A549 (cell line): ENCODE measurements at regions not wholly inside any gene's neighbourhood (a gene's known extent, or its start where the extent isn't known, plus 50 kb on each side); places are given as distances from the start of the nearest gene placed in this dataset.
A peak's percentile ranks its signal among the peaks of the same experiment; 100 is the strongest.

Source experiments
- ATAC-seq, 2 experiments: fragments of 200-7000 bp in 1 of 2; fragments of >200 bp in 1 of 2; cut with Nextera tagmentation in 1 of 2; cut with Tn5 transposase in 1 of 2; 3 replicates each; pipeline versions ENCODE4 v1.8.0 to v1.9.1; 2018 to 2020; ENCODE audit warnings: mild to moderate bottlenecking in 1 of 2, moderate library complexity in 1 of 2
- CTCF ChIA-PET: fragments of 300-600 bp; sonication (Branson Sonifier 250); formaldehyde crosslinking; extraction: SDS; loops from one replicate; lab custom pipeline; 2021; ENCODE audit warnings: antibody characterized with exemption, inconsistent platforms; lab: Yijun Ruan, JAX
- POLR2A ChIA-PET: fragments of 350-600 bp; formaldehyde crosslinking; extraction: SDS; loops from one replicate; lab custom pipeline; 2021; ENCODE audit warnings: antibody characterized with exemption, inconsistent platforms; lab: Yijun Ruan, JAX
- DNase-seq, 2 experiments: peaks; one replicate each; pipeline versions ENCODE4 v3.0.0 to v3.0.0-alpha.2; 2011 to 2016; ENCODE audit warnings: low read depth in 1 of 2, low spot score in 1 of 2
- FAIRE-seq: peaks from 2 replicates; lab custom pipeline; 2011; peaks lifted over from hg19 to GRCh38; lab: Jason Lieb, UNC
- H3K27ac ChIP-seq, 2 experiments: fragments of >200 bp; sonication (Bioruptor Twin); formaldehyde crosslinking; 3 replicates each; pipeline ENCODE4 v1.5.1; 2016 to 2017
- H3K4me1 ChIP-seq: fragments of >200 bp; sonication (Bioruptor Twin); formaldehyde crosslinking; 3 replicates; pipeline ENCODE4 v1.6.1; 2016
- H3K4me2 ChIP-seq: fragments of >200 bp; sonication (Bioruptor Twin); formaldehyde crosslinking; 3 replicates; pipeline ENCODE4 v1.6.1; 2016
- H3K4me3 ChIP-seq: fragments of >200 bp; sonication (Bioruptor Twin); formaldehyde crosslinking; 3 replicates; pipeline ENCODE4 v1.5.1; 2016
- H3K9me3 ChIP-seq: fragments of >200 bp; sonication (Bioruptor Twin); formaldehyde crosslinking; 3 replicates; pipeline ENCODE4 v1.6.1; 2016
- BHLHE40 ChIP-seq: IDR thresholded peaks from 2 replicates; pipeline ENCODE4 v1.6.1; 2012; ENCODE audit warnings: low read depth, low read length, inconsistent platforms
- CBX2 ChIP-seq: fragments of 200-600 bp; sonication (generic); IDR thresholded peaks from 2 replicates; pipeline ENCODE4 v1.6.1; 2016; ENCODE audit warnings: low read depth, mild to moderate bottlenecking, borderline replicate concordance
- EHF ChIP-seq: fragments of 250-450 bp; sonication (Bioruptor Pico); IDR thresholded peaks from 2 replicates; pipeline ENCODE4 v1.5.0; 2020; ENCODE audit warnings: mild to moderate bottlenecking
- EP300 ChIP-seq, 2 experiments: fragments of >200 bp; sonication (Bioruptor Twin); formaldehyde crosslinking; IDR thresholded peaks; 2 replicates in 1 of 2; 3 replicates in 1 of 2; pipeline ENCODE4 v1.6.1; 2016 to 2017
- FOSB ChIP-seq: fragments of 250-450 bp; sonication (Bioruptor Pico); IDR thresholded peaks from 2 replicates; pipeline ENCODE4 v1.5.0; 2020; ENCODE audit warnings: mild to moderate bottlenecking, moderate library complexity
- FOXS1 ChIP-seq: fragments of 250-450 bp; sonication (Bioruptor Pico); IDR thresholded peaks from 2 replicates; pipeline ENCODE4 v1.5.0; 2020; ENCODE audit warnings: mild to moderate bottlenecking, moderate library complexity
- HEYL ChIP-seq: fragments of 250-450 bp; sonication (Bioruptor Pico); IDR thresholded peaks from 2 replicates; pipeline ENCODE4 v1.8.0; 2021; ENCODE audit warnings: mild to moderate bottlenecking, moderate library complexity
- HOXA7 ChIP-seq: fragments of 250-450 bp; sonication (Bioruptor Pico); IDR thresholded peaks from 2 replicates; pipeline ENCODE4 v1.5.0; 2020; ENCODE audit warnings: mild to moderate bottlenecking, moderate library complexity
- HOXB13 ChIP-seq: fragments of 250-450 bp; sonication (Bioruptor Pico); IDR thresholded peaks from 2 replicates; pipeline ENCODE4 v1.5.0; 2020; ENCODE audit warnings: low read depth, mild to moderate bottlenecking, moderate library complexity
- HOXB5 ChIP-seq: fragments of 250-450 bp; sonication (Bioruptor Pico); IDR thresholded peaks from 2 replicates; pipeline ENCODE4 v1.5.0; 2020; ENCODE audit warnings: mild to moderate bottlenecking, moderate library complexity
- JUN ChIP-seq, 2 experiments: fragments of >200 bp; sonication (Bioruptor Twin); formaldehyde crosslinking; IDR thresholded peaks; 2 replicates in 1 of 2; 3 replicates in 1 of 2; pipeline ENCODE4 v1.6.1; 2016 to 2017
- MAFK ChIP-seq: fragments of 450-650 bp; IDR thresholded peaks from 2 replicates; pipeline ENCODE4 v1.6.1; 2014; ENCODE audit not compliant: partially characterized antibody
- MAZ ChIP-seq: fragments of 150-350 bp; IDR thresholded peaks from 2 replicates; pipeline ENCODE4 v1.6.1; 2014; ENCODE audit warnings: antibody characterized with exemption, low read depth, low read length, borderline replicate concordance
- PHF8 ChIP-seq: fragments of 200-600 bp; sonication (generic); IDR thresholded peaks from 2 replicates; pipeline ENCODE4 v1.6.1; 2016; ENCODE audit warnings: low read depth, mild to moderate bottlenecking, antibody characterized with exemption, moderate library complexity, borderline replicate concordance
- POLR2A ChIP-seq: IDR thresholded peaks from 2 replicates; pipeline ENCODE4 v1.6.1; 2012; ENCODE audit warnings: mild to moderate bottlenecking, low read length
- POLR2AphosphoS2 ChIP-seq: conservative IDR thresholded peaks from 2 replicates; pipeline ENCODE4 v1.6.1; 2012; ENCODE audit warnings: low read length, improper control_type of control experiment, inconsistent platforms
- RAD21 ChIP-seq, 2 experiments: fragments of >200 bp in 1 of 2; sonication (Bioruptor Twin) in 1 of 2; formaldehyde crosslinking in 1 of 2; IDR thresholded peaks in 1 of 2; conservative IDR thresholded peaks in 1 of 2; 2 replicates in 1 of 2; 3 replicates in 1 of 2; pipeline ENCODE4 v1.6.1; 2012 to 2018; ENCODE audit warnings: inconsistent platforms in 1 of 2
- RARB ChIP-seq: fragments of 250-450 bp; sonication (Bioruptor Pico); IDR thresholded peaks from 2 replicates; pipeline ENCODE4 v1.8.0; 2021; ENCODE audit warnings: mild to moderate bottlenecking, moderate library complexity
- RNF2 ChIP-seq: fragments of 200-600 bp; sonication (generic); IDR thresholded peaks from 2 replicates; pipeline ENCODE4 v1.6.1; 2016; ENCODE audit warnings: low read depth, mild to moderate bottlenecking, antibody characterized with exemption, moderate library complexity, borderline replicate concordance
- SREBF2 ChIP-seq: fragments of 450-650 bp; IDR thresholded peaks from 2 replicates; pipeline ENCODE4 v1.6.1; 2014; ENCODE audit warnings: mild to moderate bottlenecking, moderate library complexity
- TFCP2L1 ChIP-seq: fragments of 250-450 bp; sonication (Bioruptor Pico); IDR thresholded peaks from 2 replicates; pipeline ENCODE4 v1.5.0; 2021; ENCODE audit warnings: mild to moderate bottlenecking
- ZC3H11A ChIP-seq: fragments of 450-650 bp; IDR thresholded peaks from 2 replicates; pipeline ENCODE4 v1.6.1; 2014; ENCODE audit warnings: antibody characterized with exemption, mild to moderate bottlenecking
- ZSCAN20 ChIP-seq: fragments of 250-450 bp; sonication (Bioruptor Pico); IDR thresholded peaks from 2 replicates; pipeline ENCODE4 v1.8.0; 2022; ENCODE audit warnings: mild to moderate bottlenecking, moderate library complexity
- WGBS: methylation state at CpG from one replicate; pipeline ENCODE4 v1.1.6; 2017; ENCODE audit errors: missing lambda C conversion rate; 5-methylcytosine and 5-hydroxymethylcytosine counted together
- TF ChIP-seq, protein P1 (sequence below): IDR thresholded peaks from 2 replicates; pipeline ENCODE4 v1.6.1; 2012; ENCODE audit warnings: low read depth, borderline replicate concordance
- TF ChIP-seq, protein P2 (sequence below): IDR thresholded peaks from 2 replicates; pipeline ENCODE4 v1.6.1; 2012

DNA sequence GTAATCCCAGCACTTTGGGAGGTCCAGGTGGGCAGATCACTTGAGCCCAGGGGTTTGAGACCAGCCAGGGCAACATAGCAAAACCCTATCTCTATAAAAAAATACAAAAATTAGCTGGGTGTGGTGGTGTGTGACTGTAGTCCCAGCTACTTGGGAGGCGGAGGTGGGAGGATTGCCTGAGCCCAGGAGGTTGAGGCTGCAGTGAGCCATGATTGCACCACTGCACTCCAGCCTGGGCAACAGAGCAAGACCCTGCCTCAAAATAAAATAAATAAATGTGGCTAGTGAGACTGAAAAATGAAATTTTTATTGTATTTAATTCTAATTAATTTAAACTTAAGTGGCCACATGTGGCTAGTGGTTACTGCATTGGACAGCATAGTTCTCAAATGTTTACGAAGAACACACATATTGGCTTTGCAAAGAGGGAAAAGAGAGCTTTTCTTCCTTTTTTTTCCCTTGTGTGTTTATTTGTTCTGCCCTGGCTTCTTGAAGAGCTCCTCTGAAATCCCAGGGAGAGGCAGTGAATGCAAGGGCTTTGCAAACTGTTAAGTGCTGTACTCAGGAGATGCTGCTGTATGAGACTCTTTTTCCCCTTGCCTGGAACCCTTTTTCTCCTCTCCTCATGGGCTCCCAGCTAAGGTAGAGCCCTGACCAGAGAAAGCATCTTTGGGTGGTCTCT, 59.0 kb upstream of the RPL11 start:
- DNase-seq (no peak), ATAC-seq (no peak), FAIRE-seq (no peak)
- POLR2A ChIA-PET, result no interaction called here
- CTCF ChIA-PET, result interaction anchor here (1.1 to 15.0 kb wide), 6 partner anchors 8 to 136 kb away, joined by 5 to 699 read pairs (median 16); partner anchors contain the start of gene ID3
- WGBS, result 90% methylated on average over 2 of the region's 2 CpGs
- Histone ChIP-seq H3K4me3 (no peak overlapping the region), H3K4me2 (no peak overlapping the region), H3K4me1 (peaks cover 36% of the 10 kb centered on the region), H3K27ac (peak overlapping the region; percentile 45 to 91), H3K9me3 (no peaks in the 10 kb centered on the region)
- no peak for TF ChIP-seq EP300 (IDR thresholded peaks at IDR 0.05)
- TF ChIP-seq HOXA7, result no peak
- TF ChIP-seq HOXB5 (CRISPR knock-in tag), result no peak
- TF ChIP-seq POLR2AphosphoS2, result no peak
- TF ChIP-seq RNF2, result no peak
- TF ChIP-seq POLR2A, result no peak
- no peak for TF ChIP-seq FOXS1 (CRISPR knock-in tag)
- TF ChIP-seq TFCP2L1 (CRISPR knock-in tag), result no peak
- no peak for TF ChIP-seq ZC3H11A
- no peak for TF ChIP-seq SREBF2
- TF ChIP-seq HEYL (CRISPR knock-in tag), result no peak
- TF ChIP-seq CBX2, result no peak
- TF ChIP-seq, protein P1, sequence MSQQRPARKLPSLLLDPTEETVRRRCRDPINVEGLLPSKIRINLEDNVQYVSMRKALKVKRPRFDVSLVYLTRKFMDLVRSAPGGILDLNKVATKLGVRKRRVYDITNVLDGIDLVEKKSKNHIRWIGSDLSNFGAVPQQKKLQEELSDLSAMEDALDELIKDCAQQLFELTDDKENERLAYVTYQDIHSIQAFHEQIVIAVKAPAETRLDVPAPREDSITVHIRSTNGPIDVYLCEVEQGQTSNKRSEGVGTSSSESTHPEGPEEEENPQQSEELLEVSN, result no peak
- no peak for TF ChIP-seq RARB (CRISPR knock-in tag)
- no peak for TF ChIP-seq PHF8
- no peak for TF ChIP-seq ZSCAN20 (CRISPR knock-in tag)
- no peak for TF ChIP-seq EHF (CRISPR knock-in tag)
- TF ChIP-seq RAD21 (conservative IDR thresholded peaks at IDR 0.05 in 1 of 2, IDR thresholded peaks at IDR 0.05 in 1 of 2), result no peak
- no peak for TF ChIP-seq MAZ

DNA sequence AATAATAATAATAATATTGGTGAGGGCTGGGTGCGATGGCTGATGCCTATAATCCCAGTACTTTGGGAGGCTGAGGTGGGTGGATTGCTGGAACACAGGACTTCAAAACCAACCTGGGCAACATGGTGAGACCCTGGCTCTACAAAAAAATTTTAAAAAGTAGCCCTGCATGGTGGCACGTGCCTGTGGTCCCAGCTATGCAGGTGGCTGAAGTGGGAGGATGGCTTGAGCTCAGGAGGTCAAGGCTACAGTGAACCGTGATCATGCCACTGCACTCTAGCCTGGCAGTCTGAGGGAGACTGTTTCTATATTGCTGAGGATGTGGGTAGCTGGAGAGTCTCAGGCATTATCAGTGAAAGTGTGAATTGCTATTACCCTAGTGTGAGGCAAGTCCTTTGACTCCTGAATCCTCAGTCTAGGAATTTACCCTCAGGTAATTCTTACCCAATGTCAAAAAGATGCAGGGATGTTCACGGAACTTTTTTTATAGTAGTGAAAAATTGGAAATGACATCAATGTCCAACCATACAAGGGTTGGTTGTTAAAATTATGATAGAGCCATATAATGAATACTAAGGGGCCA, 61.8 kb upstream of the RPL11 start:
- H3K27ac ChIP-seq, result peak overlapping the region in 1 of 2 experiments; percentile 66; a peak in 2 of 6 replicates
- CTCF ChIA-PET, result interaction anchor here (1.1 to 15.0 kb wide), 2 partner anchors 35 to 77 kb away, joined by 4 to 699 read pairs; partner anchors contain the start of gene ID3
- no peak for TF ChIP-seq HEYL (CRISPR knock-in tag)
- no peak for TF ChIP-seq MAZ
- TF ChIP-seq FOSB (CRISPR knock-in tag), result no peak
- TF ChIP-seq HOXB13 (CRISPR knock-in tag), result no peak
- TF ChIP-seq BHLHE40, result no peak
- no peak for TF ChIP-seq JUN (IDR thresholded peaks at IDR 0.05)
- no peak for TF ChIP-seq PHF8
- no peak for TF ChIP-seq SREBF2
- TF ChIP-seq RAD21 (conservative IDR thresholded peaks at IDR 0.05 in 1 of 2, IDR thresholded peaks at IDR 0.05 in 1 of 2), result no peak
- TF ChIP-seq, protein P2, sequence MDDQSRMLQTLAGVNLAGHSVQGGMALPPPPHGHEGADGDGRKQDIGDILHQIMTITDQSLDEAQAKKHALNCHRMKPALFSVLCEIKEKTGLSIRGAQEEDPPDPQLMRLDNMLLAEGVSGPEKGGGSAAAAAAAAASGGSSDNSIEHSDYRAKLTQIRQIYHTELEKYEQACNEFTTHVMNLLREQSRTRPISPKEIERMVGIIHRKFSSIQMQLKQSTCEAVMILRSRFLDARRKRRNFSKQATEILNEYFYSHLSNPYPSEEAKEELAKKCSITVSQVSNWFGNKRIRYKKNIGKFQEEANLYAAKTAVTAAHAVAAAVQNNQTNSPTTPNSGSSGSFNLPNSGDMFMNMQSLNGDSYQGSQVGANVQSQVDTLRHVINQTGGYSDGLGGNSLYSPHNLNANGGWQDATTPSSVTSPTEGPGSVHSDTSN, result no peak
- no peak for TF ChIP-seq MAFK
- POLR2A ChIA-PET, result no interaction called here
- WGBS, result 75% methylated on average over 3 of the region's 4 CpGs
- FAIRE-seq, result no peak
- H3K4me1 ChIP-seq, result peaks cover 28% of the 10 kb centered on the region
- H3K4me2 ChIP-seq, result no peak overlapping the region
- no peak for ATAC-seq
- no peaks in the 10 kb centered on the region for H3K9me3 ChIP-seq
- no peak for DNase-seq
- H3K4me3 ChIP-seq, result no peak overlapping the region
